ENCODE measurements at regions not wholly inside any gene's neighbourhood (a gene's known extent, or its start where the extent isn't known, plus 50 kb on each side); places are given as distances from the start of the nearest gene placed in this dataset.

DNA sequence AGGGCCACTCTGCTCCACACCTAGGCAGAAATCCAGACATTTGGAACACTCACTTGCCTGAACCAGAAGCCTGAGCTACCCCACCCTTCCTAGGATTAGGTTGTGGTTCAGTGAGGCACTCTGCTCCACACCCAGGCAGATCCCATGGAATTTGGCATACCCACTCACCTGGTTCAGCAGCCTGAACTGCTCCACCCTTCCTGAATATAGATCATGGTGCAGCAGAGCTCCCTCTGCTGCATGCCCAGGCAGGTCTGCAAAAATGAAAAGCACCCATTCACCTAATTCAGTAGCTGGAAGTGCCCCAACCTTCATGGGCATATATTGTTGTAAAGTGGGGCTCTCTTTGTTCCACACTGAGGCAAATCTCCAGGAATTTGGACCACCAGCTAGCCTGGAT, 185.1 kb upstream of the CNTNAP5 start:
- TF ChIP-seq JUNB (IDR thresholded peaks at IDR 0.05) (no peak), MEF2A (IDR thresholded peaks at IDR 0.05; ENCODE audit: insufficient read depth, low read depth, low read length) (no peak), YY1 (IDR thresholded peaks at IDR 0.05; ENCODE audit: low read depth, low read length) (no peak), SP1 (IDR thresholded peaks at IDR 0.05; ENCODE audit: low read depth, low read length) (no peak)
- TF ChIP-seq, protein P1, sequence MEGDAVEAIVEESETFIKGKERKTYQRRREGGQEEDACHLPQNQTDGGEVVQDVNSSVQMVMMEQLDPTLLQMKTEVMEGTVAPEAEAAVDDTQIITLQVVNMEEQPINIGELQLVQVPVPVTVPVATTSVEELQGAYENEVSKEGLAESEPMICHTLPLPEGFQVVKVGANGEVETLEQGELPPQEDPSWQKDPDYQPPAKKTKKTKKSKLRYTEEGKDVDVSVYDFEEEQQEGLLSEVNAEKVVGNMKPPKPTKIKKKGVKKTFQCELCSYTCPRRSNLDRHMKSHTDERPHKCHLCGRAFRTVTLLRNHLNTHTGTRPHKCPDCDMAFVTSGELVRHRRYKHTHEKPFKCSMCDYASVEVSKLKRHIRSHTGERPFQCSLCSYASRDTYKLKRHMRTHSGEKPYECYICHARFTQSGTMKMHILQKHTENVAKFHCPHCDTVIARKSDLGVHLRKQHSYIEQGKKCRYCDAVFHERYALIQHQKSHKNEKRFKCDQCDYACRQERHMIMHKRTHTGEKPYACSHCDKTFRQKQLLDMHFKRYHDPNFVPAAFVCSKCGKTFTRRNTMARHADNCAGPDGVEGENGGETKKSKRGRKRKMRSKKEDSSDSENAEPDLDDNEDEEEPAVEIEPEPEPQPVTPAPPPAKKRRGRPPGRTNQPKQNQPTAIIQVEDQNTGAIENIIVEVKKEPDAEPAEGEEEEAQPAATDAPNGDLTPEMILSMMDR (IDR thresholded peaks at IDR 0.05 in 2 of 3, conservative IDR thresholded peaks at IDR 0.05 in 1 of 3; ENCODE audit: control insufficient read depth in 2 of 3, extremely low read depth in 1 of 3, insufficient read depth in 1 of 3, low read depth in 3 of 3, low read length in 3 of 3), result no peak
- TF ChIP-seq, protein P2, sequence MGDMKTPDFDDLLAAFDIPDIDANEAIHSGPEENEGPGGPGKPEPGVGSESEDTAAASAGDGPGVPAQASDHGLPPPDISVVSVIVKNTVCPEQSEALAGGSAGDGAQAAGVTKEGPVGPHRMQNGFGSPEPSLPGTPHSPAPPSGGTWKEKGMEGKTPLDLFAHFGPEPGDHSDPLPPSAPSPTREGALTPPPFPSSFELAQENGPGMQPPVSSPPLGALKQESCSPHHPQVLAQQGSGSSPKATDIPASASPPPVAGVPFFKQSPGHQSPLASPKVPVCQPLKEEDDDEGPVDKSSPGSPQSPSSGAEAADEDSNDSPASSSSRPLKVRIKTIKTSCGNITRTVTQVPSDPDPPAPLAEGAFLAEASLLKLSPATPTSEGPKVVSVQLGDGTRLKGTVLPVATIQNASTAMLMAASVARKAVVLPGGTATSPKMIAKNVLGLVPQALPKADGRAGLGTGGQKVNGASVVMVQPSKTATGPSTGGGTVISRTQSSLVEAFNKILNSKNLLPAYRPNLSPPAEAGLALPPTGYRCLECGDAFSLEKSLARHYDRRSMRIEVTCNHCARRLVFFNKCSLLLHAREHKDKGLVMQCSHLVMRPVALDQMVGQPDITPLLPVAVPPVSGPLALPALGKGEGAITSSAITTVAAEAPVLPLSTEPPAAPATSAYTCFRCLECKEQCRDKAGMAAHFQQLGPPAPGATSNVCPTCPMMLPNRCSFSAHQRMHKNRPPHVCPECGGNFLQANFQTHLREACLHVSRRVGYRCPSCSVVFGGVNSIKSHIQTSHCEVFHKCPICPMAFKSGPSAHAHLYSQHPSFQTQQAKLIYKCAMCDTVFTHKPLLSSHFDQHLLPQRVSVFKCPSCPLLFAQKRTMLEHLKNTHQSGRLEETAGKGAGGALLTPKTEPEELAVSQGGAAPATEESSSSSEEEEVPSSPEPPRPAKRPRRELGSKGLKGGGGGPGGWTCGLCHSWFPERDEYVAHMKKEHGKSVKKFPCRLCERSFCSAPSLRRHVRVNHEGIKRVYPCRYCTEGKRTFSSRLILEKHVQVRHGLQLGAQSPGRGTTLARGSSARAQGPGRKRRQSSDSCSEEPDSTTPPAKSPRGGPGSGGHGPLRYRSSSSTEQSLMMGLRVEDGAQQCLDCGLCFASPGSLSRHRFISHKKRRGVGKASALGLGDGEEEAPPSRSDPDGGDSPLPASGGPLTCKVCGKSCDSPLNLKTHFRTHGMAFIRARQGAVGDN (IDR thresholded peaks at IDR 0.05), result no peak
